CD1c-positive myeloid dendritic cell (primary cell): ENCODE measurements at regions not wholly inside any gene's neighbourhood (a gene's known extent, or its start where the extent isn't known, plus 50 kb on each side); places are given as distances from the start of the nearest gene placed in this dataset.
"Not testable (repeated sequence)": the region's sequence is repeated elsewhere in the genome, so short reads cannot be mapped to it uniquely, and the experiment has no call there.

Experiments
- DNase-seq: peaks from one replicate; pipeline ENCODE4 v3.0.0-alpha.2; 2016; ENCODE audit errors: extremely low spot score

GRCh38 chr7:34332006-34332405, 326.0 kb upstream of the NPSR1 start:
- DNase-seq, result no peak

DNA sequence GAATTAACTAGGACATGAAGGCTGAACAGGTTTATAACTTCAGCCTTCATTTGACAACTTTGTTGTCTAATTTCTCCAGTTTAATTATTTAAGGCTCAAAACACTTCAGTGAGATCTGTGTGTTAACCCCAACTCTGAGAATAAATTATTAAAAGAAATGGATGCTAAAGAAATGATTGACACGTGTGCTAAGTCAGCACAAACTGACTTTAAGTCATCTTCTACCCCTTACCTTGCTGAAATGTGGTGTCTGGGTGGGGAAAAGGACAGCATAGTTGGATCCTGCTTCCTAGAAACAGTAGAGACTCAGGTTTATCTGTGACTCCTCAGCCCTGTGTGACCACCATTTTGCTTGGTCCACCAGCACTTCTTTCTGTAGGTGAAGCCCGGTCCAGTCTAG, 324.8 kb upstream of the NPSR1 start:
- no peak for DNase-seq

- DNase-seq, result no peak
Observed at GRCh38 chr7:34333925-34334324, 324.1 kb upstream of the NPSR1 start.

DNA sequence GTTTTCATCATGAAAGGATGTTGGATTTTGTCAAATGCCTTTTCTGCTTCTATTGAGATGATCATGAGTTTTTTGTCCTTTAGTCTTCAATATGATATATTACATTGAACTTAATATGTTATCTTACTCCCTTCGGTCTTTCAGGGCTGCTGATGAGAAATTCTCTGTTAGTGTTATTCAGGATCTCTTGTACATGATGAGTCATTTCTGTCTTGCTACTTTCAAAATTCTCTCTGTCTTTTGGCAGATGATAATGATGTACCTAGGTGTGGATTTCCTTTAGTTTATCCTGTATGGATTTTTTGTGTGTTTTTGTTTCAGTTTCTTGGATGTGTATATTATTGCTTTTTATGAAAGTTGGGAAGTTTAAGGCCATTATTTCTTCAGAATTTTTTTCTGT, 320.9 kb upstream of the NPSR1 start:
- no peak for DNase-seq

DNA sequence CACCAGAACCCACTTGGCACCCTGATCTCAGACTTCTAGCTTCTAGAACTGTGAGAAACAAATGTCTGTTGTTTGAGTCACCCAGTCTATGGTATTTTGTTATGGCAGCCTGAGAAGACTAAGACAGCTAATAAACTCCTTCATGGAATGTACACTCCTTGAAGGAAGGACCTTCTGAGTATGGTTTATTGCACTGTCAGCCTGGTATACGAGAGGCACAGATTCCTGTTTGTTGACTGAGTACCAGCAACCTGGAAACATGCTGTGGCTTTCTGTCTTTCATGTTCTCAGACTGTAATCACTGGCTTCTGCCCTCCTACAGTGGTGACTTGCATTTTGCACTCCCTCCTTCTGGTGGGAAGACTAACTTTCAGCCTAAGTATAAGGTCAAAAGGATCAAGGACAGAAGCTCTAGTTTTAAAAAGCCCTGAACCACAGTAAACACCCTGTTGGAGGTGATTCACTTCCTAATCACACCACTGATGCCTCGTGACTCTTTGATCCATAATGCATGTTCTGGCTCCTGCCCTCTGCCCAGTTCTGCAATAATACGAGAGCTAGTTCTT, 319.0 kb upstream of the NPSR1 start:
- no peak for DNase-seq

DNA sequence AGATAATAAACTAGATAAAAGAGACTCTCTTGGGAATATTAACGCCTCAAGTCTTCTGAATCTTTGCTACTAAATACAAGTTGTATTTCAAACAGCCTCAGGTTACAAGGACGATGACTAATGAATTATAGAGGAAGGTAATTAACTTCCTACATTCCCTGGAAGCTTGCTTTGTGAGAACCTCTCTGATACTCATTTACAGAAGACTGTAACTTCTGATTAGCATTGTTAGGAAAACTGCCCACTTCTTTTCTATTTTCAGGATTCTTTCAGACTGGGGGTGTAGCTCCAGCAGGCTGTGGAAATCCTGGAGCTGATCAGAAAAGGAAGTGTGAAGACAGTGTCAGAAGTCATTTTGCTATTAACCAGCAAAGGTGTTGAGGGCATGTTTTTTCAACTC, 316.7 kb upstream of the NPSR1 start:
- no peak for DNase-seq

GRCh38 chr7:34342387-34342786, 315.6 kb upstream of the NPSR1 start:
- DNase-seq, result no peak

- no peak for DNase-seq
Observed at GRCh38 chr7:34343667-34344066, 314.4 kb upstream of the NPSR1 start.

GRCh38 chr7:34354011-34354410, 304.0 kb upstream of the NPSR1 start:
- no peak for DNase-seq

DNA sequence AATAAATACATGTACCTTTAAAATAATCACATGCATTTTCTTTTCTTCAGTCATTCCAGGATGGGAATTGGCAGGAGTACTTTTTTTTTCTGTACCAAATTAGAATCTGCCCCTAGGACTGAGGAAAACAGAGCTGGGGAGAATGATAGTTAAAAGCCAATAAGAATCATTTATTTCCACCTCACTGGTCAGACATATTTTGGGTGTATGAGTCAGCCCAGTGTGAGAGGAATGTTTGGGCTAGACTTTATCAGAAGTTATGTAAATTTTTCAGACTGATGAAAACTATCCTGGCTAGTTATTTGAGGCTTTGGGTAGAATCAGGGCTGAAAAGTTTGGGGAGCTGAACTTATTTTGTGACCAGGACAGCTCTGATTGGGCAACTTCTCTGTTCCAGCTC, 303.1 kb upstream of the NPSR1 start:
- DNase-seq, result no peak

DNA sequence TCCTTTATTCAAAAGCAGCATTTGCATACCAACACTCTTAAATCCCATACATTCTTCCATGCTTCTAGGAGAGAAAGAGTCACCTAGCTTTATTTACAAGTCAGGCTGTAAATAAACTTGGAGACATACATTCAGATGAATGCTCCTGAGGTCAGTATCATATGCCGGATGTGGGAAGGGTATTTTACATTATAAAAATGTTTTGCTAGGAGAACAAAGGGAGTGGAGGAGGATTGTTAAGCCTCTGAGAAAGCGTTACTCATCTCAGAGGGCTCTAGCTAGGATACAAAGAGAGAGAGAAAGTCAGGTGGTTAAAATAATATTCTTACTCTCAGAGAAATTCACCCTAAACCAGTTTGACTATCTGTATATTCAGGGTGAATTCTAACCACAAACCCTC, 300.9 kb upstream of the NPSR1 start:
- DNase-seq, result no peak

- DNase-seq, result no peak
Observed at GRCh38 chr7:34357946-34358345, 300.1 kb upstream of the NPSR1 start.

GRCh38 chr7:34358578-34358977, 299.4 kb upstream of the NPSR1 start:
- DNase-seq, result not testable (repeated sequence)

GRCh38 chr7:34361663-34362250, 296.3 kb upstream of the NPSR1 start:
- DNase-seq, result no peak

- no peak for DNase-seq
Observed at GRCh38 chr7:34362621-34363020, 295.4 kb upstream of the NPSR1 start.

- no peak for DNase-seq
Observed at GRCh38 chr7:34364130-34364529, 293.9 kb upstream of the NPSR1 start.

GRCh38 chr7:34365011-34365410, 293.0 kb upstream of the NPSR1 start:
- DNase-seq, result no peak

DNA sequence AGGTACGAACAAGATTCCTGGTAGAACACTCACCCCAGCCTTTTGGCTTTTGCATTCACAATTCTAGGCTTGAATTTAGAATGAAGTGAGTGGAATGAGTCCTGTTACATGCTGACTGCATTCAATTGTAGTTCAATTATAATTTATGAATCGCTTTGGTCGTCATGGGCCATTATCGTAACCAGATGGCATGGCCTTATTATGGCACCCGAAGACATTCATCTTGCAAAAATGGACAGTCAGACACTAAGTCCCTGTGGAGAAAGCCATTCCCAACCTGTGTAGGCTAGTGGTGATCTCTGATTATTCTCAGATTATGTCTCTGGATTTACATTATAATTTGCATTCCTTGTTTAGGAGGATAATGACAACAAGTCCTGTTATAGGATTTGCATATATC, 292.4 kb upstream of the NPSR1 start:
- no peak for DNase-seq

GRCh38 chr7:34371922-34372321, 286.1 kb upstream of the NPSR1 start:
- no peak for DNase-seq

DNA sequence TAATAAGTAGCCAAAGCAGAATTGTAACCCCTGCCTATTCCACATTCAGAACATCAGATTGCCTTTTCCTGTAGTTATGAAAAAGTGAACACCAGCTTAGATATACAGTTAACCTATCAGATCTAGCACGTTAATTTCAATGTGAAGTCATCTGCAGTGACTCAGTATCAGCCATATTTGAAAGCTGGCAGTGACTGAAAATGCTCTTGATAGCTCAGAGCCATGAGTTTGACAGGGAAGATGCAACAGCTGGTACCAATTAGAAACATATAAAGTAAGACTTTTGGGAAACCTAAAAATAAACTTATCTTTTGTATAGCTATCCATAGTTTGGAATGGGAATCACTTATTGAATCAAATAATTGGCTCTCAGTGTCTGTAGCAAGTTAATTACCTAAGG, 284.1 kb upstream of the NPSR1 start:
- DNase-seq, result no peak

DNA sequence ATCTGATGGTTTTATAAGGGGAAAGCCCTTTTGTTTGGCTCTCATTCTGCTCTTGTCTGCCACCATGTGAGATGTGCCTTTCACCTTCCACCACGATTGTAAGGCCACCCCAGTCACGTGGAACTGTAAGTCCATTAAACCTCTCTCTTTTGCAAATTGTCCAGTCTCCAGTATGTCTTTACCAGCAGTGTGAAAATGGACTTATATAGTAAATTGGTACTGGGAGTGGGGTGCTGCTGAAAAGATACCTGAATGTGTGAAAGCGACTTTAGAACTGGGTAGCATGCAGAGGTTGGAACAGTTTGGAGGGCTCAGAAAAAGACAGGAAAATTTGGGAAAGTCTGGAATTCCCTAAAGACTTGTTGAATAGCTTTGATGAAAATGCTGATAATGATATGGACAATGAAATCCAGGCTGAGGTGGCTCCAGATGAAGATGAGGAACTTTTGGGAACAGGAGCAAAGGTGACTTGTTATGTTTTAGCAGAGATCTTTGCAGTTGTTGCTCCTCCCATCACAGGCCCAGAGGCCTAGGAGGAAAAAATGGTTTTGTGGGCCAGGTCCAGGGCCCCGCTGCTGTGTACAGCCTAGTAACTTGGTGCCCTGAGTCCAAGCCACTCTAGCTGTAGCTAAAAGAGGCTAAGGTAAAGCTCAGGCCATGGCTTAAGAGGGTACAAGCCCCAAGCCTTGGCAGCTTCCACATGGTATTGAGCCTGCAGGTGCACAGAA, 275.7 kb upstream of the NPSR1 start:
- no peak for DNase-seq

- DNase-seq, result no peak
Observed at GRCh38 chr7:34385384-34385783, 272.6 kb upstream of the NPSR1 start.

DNA sequence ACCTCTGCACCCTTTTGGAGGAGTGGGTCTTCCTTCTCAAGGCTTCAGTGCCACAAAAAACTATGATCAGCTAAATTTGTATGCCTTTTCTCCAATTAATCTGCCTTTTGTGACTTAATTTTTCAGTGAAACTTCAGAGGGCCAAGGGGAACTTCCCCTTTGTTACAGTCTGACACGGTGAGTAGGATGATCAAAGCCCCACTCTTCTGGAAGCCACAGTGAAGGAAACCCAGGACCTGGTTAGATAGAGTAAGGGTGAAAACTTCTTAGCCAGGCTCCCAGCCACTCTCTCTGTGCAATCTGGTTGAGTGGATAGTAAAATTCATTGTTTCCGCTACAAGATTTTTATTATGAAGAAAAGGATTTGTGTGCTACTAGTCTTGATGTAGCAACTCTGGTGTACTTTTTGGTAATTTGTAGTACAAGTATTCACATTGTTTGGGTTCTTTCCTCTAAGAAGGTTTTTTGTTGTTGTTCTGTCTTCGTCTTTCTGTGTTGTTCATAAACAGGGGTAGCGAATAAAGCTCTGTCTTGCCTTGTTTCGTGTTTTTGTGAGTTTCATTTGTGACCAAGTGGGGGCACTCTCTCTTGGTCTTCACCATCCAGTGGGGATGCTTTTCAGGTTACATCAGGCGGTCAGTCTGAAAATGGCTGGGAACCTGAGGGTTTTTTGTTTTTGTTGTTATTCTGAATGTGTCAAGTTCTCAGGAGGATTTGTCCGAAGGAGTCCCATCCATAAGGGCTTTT, 268.5 kb upstream of the NPSR1 start:
- DNase-seq, result no peak
